SH-SY5Y (cell line): ENCODE measurements at regions not wholly inside any gene's neighbourhood (a gene's known extent, or its start where the extent isn't known, plus 50 kb on each side); places are given as distances from the start of the nearest gene placed in this dataset.

Experiments used
- GATA2 ChIP-seq: IDR thresholded peaks from 2 replicates; pipeline ENCODE4 v1.6.1; 2011; ENCODE audit warnings: mild to moderate bottlenecking, low read depth, low read length
- GATA3 ChIP-seq: IDR thresholded peaks from 2 replicates; pipeline ENCODE4 v1.6.1; 2011; ENCODE audit warnings: low read depth, mild to moderate bottlenecking, low read length, moderate library complexity

DNA sequence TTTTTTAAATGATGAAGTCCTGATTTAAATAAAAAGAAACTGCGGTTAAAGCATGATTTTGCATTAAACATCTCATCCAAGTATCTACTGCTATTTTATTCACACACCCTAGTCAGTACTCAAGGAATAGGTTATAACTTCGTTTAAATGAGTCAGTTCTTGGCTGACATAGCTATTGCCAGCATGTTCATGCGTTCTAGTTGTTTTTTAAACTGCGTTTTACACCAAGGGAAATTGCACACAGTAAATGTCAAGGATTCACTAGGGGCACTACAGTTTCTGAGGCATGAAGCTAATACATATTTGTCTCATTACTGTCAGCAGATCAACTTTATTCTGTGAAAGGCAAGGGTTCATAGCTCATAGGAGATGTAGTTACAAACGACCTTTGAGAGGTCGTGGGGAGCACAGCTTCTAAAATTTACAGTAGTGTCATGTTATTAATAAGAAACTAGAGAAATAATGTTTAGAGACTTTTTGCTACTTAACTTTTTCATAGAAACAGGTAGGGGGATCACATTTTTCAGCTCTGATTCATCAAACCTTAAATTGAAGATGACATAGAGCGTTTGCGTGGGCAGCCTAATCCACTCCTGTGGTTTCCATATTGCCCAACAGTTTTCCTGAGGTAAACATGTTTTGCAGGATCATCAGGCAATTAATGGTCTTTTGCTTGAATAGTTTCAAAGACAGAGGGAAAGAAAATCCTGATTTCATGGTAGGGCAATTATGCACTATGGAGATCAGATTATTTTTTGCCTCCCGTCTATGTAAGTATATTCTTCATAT lies 2222.7 kb upstream of the WWC1 start:
- TF ChIP-seq GATA2 (no peak), GATA3 (no peak)
